SU-DHL-6 (cell line): ENCODE measurements at regions not wholly inside any gene's neighbourhood (a gene's known extent, or its start where the extent isn't known, plus 50 kb on each side); places are given as distances from the start of the nearest gene placed in this dataset.

Experiments
- H2AFZ ChIP-seq: fragments of 200-600 bp; sonication (generic); 2 replicates; pipeline ENCODE4 v1.6.1; 2014; ENCODE audit warnings: low read depth, mild to moderate bottlenecking, moderate library complexity, mixed read lengths, antibody characterized with exemption, low read length; ENCODE audit not compliant: severe bottlenecking
- H3F3A ChIP-seq: fragments of 200-600 bp; shearing (Covaris generic); 2 replicates; pipeline ENCODE4 v1.6.0; 2016; ENCODE audit warnings: antibody characterized with exemption, mild to moderate bottlenecking; ENCODE audit not compliant: insufficient read depth
- H3K27ac ChIP-seq: fragments of 200-600 bp; sonication (generic); 2 replicates; pipeline ENCODE4 v1.5.1; 2016; ENCODE audit warnings: low read depth, mild to moderate bottlenecking, low read length, moderate library complexity, mixed read lengths
- H3K27me3 ChIP-seq: fragments of 200-600 bp; sonication (generic), shearing (Covaris generic); 2 replicates; pipeline ENCODE4 v1.6.0; 2014; ENCODE audit warnings: mild to moderate bottlenecking, low read length
- H3K36me3 ChIP-seq: fragments of 200-600 bp; sonication (generic); 2 replicates; pipeline ENCODE4 v1.6.1; 2014; ENCODE audit warnings: mild to moderate bottlenecking, low read length, mixed read lengths
- H3K4me2 ChIP-seq: fragments of 300-600, 200-600 bp; shearing (Covaris generic), sonication (generic); 2 replicates; pipeline ENCODE4 v1.6.0; 2014; ENCODE audit warnings: low read length, low read depth, mild to moderate bottlenecking; ENCODE audit not compliant: poor library complexity, severe bottlenecking
- H3K4me3 ChIP-seq: fragments of 200-600 bp; sonication (generic); 2 replicates; pipeline ENCODE4 v1.5.1; 2014; ENCODE audit warnings: antibody characterized with exemption, low read length, mild to moderate bottlenecking, mixed read lengths; ENCODE audit not compliant: insufficient read depth, poor library complexity, severe bottlenecking
- H3K79me2 ChIP-seq: fragments of 200-600 bp; sonication (generic); 2 replicates; pipeline ENCODE4 v1.6.1; 2014; ENCODE audit warnings: mild to moderate bottlenecking, low read length, moderate library complexity; ENCODE audit not compliant: insufficient read depth
- H3K9ac ChIP-seq: fragments of 200-600 bp; sonication (generic); 2 replicates; pipeline ENCODE4 v1.7.0; 2014; ENCODE audit warnings: mild to moderate bottlenecking, low read length
- H3K9me2 ChIP-seq: fragments of 200-600 bp; sonication (generic); replicated peaks from 2 replicates; pipeline ENCODE4 v1.6.1; 2014; ENCODE audit warnings: low read length; ENCODE audit not compliant: insufficient read depth
- H3K9me3 ChIP-seq: fragments of 200-600 bp; sonication (generic); 2 replicates; pipeline ENCODE4 v1.6.1; 2014; ENCODE audit warnings: low read length, mixed read lengths; ENCODE audit not compliant: insufficient read depth
- H4K20me1 ChIP-seq: fragments of 200-600 bp; sonication (generic); 2 replicates; pipeline ENCODE4 v1.6.1; 2014; ENCODE audit warnings: low read depth, mild to moderate bottlenecking, antibody characterized with exemption, low read length, moderate library complexity, mixed read lengths
- CTCF ChIP-seq: fragments of 200-600 bp; sonication (generic); IDR thresholded peaks from one replicate; pipeline ENCODE4 v1.5.1; 2017; ENCODE audit warnings: antibody characterized with exemption, mild to moderate bottlenecking, low read length, moderate library complexity; ENCODE audit not compliant: insufficient read depth, poor library complexity, severe bottlenecking
- EZH2phosphoT487 ChIP-seq: fragments of 200-600 bp; sonication (generic), shearing (Covaris generic); conservative IDR thresholded peaks from 2 replicates; pipeline ENCODE4 v1.6.1; 2018; ENCODE audit warnings: mild to moderate bottlenecking, antibody characterized with exemption, low read length, moderate library complexity, mixed read lengths

- Histone ChIP-seq H3K9ac (no peak overlapping the region), H3K79me2 (no peaks in the 10 kb centered on the region), H4K20me1 (no peaks in the 10 kb centered on the region), H3K4me3 (no peak overlapping the region), H3K9me2 (no peaks in the 10 kb centered on the region), H3K36me3 (no peaks in the 10 kb centered on the region), H3F3A (no peaks in the 10 kb centered on the region), H2AFZ (no peak overlapping the region), H3K4me2 (no peak overlapping the region), H3K27me3 (no peaks in the 10 kb centered on the region), H3K27ac (no peak overlapping the region), H3K9me3 (no peaks in the 10 kb centered on the region)
- no peak for TF ChIP-seq CTCF
- no peak for TF ChIP-seq EZH2phosphoT487
Measured at GRCh38 chr10:63068246-63068645, 64.9 kb upstream of the NRBF2 start.

GRCh38 chr10:63066606-63067005, 66.5 kb upstream of the NRBF2 start:
- H3K9ac ChIP-seq, result no peak overlapping the region
- no peak overlapping the region for H3K4me3 ChIP-seq
- no peaks in the 10 kb centered on the region for H3K9me3 ChIP-seq
- TF ChIP-seq EZH2phosphoT487, result no peak
- no peak for TF ChIP-seq CTCF
- H3K4me2 ChIP-seq, result no peak overlapping the region
- H3K27ac ChIP-seq, result no peak overlapping the region
- H4K20me1 ChIP-seq, result no peaks in the 10 kb centered on the region
- H3K36me3 ChIP-seq, result no peaks in the 10 kb centered on the region
- H3K27me3 ChIP-seq, result no peaks in the 10 kb centered on the region
- no peaks in the 10 kb centered on the region for H3K79me2 ChIP-seq
- H2AFZ ChIP-seq, result no peak overlapping the region
- H3K9me2 ChIP-seq, result no peaks in the 10 kb centered on the region
- no peaks in the 10 kb centered on the region for H3F3A ChIP-seq

- Histone ChIP-seq H3K4me2 (no peak overlapping the region), H4K20me1 (no peaks in the 10 kb centered on the region), H3K9ac (no peak overlapping the region), H3K9me3 (no peaks in the 10 kb centered on the region), H3K4me3 (no peak overlapping the region), H3K79me2 (no peaks in the 10 kb centered on the region), H3K9me2 (no peaks in the 10 kb centered on the region), H3K36me3 (no peaks in the 10 kb centered on the region), H3K27me3 (no peaks in the 10 kb centered on the region), H3F3A (no peaks in the 10 kb centered on the region), H2AFZ (no peak overlapping the region), H3K27ac (no peak overlapping the region)
- TF ChIP-seq EZH2phosphoT487 (no peak), CTCF (no peak)
Measured at GRCh38 chr10:63064706-63065105, 68.4 kb upstream of the NRBF2 start.
